Sigmoid colon (tissue), 4 donors: ENCODE measurements at regions not wholly inside any gene's neighbourhood (a gene's known extent, or its start where the extent isn't known, plus 50 kb on each side); places are given as distances from the start of the nearest gene placed in this dataset.

Experiments
- CTCF ChIP-seq, 4 experiments: fragments of 450-650 bp in 3 of 4; fragments of 200-600 bp in 1 of 4; IDR thresholded peaks; one replicate each; pipeline ENCODE4 v1.5.1; 2016 to 2019; ENCODE audit warnings: antibody characterized with exemption in 4 of 4, mild to moderate bottlenecking in 3 of 4, moderate library complexity in 2 of 4
- POLR2AphosphoS5 ChIP-seq, 4 donors: sonication (generic); formaldehyde crosslinking; IDR thresholded peaks; one replicate each; pipeline ENCODE4 v1.6.1; 2017; ENCODE audit warnings: antibody characterized with exemption in 4 of 4

GRCh38 chr6:122289762-122290539, 109.5 kb upstream of the HSF2 start:
- no peak for TF ChIP-seq CTCF (IDR thresholded peaks at IDR 0.05)
- TF ChIP-seq POLR2AphosphoS5 (IDR thresholded peaks at IDR 0.05), result no peak
